Ureter (tissue), 1 donor: ENCODE measurements at regions not wholly inside any gene's neighbourhood (a gene's known extent, or its start where the extent isn't known, plus 50 kb on each side); places are given as distances from the start of the nearest gene placed in this dataset.
"Not testable (repeated sequence)": the region's sequence is repeated elsewhere in the genome, so short reads cannot be mapped to it uniquely, and the experiment has no call there.

Source experiments
- DNase-seq: peaks from one replicate; pipeline ENCODE4 v3.0.0-alpha.2; 2020; ENCODE audit warnings: low spot score
- donor health status: DM: yes; HTN: yes; CAD: no.

- DNase-seq: not testable (repeated sequence)
Measured at GRCh38 chr5:162964144-162964543, 473.3 kb upstream of the CCNG1 start.

DNA sequence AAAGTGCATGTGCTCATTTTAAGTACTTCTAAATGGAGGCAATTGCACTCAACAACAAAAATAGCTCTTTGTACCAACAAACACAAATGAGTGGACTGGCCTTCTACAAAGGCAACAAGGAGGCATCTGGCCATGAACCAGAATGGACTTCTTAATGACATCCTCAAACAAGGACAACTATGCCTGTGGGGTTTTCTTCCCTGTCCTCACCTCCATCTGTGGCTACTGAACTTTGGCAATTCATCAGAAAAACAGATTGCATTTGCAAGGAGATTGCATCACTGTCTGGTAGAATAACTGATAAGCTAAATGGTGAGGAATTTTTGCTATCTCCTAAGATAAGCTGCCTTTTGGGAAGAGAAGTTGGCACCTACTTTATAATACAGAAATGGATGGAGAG lies 447.3 kb upstream of the CCNG1 start:
- DNase-seq: no peak

GRCh38 chr5:162990856-162991497 lies 446.4 kb upstream of the CCNG1 start:
- no peak for DNase-seq

DNA sequence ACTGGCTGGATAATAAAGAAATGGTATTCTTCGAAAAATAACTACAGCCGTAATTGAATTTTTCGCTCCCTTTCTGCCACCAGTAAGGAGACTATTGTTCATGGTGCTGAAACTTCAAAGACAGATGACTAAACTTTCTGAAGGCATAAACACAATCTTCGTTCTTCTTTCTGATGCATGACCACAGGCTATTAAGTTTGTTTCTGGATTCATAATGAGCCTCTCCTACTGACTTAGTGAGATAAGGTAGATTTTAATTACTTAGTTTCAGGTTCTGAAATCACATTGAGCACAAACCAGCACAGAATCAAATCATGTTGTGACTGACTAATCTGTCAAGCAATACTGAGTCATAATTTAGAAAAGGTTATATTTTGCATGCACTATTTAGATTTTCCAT lies 441.8 kb upstream of the CCNG1 start:
- DNase-seq: no peak

GRCh38 chr5:162996053-162996452 lies 441.3 kb upstream of the CCNG1 start:
- DNase-seq: no peak

DNA sequence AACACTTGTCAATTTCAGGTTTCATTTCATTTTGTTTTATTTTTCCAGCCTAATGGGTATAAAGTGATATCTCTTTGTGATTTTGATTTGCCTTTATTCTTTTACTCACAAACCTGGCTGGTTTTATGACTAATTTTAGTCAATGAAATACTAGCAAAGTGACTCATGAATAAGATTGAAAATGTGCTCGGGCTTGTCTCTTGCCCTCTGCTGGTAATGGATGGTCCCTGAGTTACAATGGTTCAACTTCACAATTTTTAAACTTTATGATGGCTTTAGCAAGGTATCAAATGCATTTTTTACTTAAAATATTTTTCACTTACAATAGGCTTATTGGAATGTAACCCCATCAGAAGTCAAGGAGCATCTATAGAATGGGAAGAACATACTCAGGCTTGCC lies 431.4 kb upstream of the CCNG1 start:
- DNase-seq: no peak

DNA sequence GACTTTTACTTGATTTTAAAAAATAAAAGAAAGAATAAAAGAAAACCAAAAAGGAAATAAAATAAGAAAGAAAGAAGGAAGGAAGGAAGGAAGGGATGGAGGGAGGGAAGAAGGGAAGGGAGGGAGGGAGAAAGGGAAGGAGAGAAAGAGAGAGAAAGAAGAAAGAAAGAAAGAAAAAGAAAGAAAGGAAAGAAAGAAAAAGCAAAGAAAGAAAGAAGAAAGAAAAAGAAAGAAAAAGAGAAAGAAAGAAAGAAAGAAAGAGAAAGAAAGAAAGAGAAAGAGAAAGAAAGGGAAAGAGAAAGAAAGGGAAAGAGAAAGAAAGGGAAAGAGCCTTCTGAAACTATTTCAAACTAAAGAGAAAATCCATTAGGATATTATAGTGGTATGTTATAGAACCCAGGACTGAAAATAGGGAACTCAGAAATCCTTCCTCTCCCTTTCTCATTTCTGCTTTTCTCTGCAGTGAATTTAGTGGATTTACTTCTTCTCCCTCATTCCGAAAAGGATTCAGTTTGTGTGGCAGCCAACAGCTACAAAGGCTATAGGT lies 414.7 kb upstream of the CCNG1 start:
- no peak for DNase-seq

DNA sequence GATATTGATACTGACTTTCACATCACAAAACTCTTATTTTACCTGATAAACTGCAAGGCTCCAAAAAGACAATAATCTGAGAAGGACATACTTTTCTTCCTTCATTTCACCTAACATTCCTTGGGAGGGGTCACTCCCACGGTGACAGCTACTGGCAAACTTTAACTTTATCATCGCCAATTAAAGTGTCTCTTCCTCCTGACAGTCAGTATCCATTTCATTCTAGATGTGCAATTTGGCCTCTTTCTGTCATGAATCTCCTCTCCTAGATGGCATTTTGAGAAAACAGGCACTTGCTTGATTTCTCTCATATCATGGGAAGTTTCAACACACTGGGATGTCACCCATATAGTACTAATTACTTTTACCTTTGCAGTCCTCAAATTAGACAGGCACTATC lies 413.5 kb upstream of the CCNG1 start:
- DNase-seq: no peak

DNA sequence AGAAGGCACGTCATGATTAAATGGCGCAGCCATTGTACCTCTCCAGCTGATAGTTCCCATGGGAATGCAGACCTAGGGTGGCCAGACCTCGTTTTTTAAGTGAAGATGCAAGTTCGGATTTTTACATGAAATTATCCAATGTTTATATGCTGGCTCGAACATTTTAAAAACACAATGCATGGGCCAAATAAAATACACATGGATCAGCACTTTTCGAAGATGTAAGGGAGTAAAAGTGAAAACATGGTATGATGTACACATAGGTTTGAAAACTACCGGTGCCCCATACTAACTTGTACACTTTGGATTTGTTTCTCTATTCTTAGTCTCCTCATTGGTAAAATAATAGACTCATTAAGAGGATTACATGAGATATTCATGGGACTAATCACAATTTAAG lies 412.5 kb upstream of the CCNG1 start:
- no peak for DNase-seq

DNA sequence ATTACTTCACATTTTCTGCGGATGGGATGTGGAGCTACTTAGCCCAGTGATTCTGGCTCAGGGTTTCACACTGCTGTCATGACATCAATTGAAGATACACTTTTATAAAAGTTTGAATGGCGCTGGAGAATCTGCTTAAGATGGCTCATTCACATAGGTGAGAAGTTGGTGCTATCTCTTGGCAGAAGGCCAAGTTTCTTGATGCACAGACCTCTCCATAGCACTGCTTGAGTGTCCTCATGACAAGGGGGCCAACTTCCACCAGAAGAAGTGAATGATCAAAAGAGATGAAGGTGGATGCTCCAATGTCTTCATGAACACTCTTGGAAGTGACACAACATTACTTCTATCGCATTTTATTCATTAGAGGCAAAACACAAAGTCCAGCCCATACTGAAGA lies 403.7 kb upstream of the CCNG1 start:
- DNase-seq: no peak

DNA sequence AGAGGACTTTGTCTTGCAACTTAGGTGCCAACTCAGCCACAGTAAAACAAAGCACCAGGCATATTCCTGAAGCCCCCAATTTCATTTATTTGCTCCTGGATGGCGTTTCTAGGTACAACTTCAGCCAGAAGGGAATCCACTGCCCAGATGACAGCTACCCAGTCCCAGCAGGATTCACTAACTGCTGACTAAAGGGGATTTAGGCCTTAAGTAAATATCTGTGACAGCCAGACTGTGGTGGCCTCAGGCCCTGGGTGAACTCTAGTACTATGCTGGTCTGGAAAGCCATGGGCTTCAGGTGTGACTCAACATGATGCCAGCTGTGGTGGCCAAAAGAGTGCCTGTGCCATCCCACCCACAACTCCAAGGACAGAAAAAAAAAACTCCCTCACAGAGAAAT lies 396.1 kb upstream of the CCNG1 start:
- no peak for DNase-seq

GRCh38 chr5:163079618-163080017 lies 357.8 kb upstream of the CCNG1 start:
- no peak for DNase-seq

GRCh38 chr5:163089230-163089629 lies 348.2 kb upstream of the CCNG1 start:
- DNase-seq: no peak

GRCh38 chr5:163089926-163090325 lies 347.5 kb upstream of the CCNG1 start:
- no peak for DNase-seq

- no peak for DNase-seq
Measured at GRCh38 chr5:163094492-163095180, 342.8 kb upstream of the CCNG1 start.

- no peak for DNase-seq
Measured at GRCh38 chr5:163104464-163104863, 332.9 kb upstream of the CCNG1 start.

DNA sequence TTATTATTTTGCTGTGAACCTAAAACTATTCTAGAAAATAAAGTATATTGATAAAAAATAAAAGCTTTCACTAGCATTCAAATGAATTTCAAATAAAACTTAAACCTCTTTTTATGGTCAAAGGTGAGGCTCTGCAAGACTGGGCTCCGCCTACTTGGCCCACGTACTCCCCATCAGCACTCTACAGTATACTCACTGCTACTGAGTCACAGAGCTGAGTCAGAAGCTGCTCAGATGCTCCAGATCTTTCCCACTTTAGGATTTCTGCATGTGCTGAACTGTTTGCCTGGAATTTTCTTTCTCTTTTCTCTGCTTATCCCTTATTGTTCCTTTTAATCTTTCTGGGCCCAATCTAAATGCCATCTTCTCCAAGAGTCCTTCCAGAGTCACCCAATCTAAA lies 331.9 kb upstream of the CCNG1 start:
- no peak for DNase-seq

DNA sequence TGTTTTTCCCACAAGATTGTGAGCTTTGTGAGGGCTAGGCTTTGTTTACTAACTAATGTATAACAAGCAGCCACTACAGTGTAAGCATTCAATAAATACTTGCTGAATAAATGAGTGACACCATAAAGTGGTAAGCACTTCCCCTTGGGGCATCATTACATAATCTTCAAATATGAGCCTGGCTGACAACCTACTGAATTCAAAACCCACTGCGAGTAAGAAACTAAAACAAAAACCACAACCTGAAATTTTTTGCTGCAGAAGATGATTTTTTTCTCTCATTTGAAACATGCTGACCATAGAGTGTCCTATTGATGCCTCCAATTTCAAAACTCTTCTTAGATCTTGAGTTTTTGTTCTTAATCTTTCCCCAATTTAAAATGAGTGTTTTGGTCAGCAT lies 331.3 kb upstream of the CCNG1 start:
- no peak for DNase-seq

- no peak for DNase-seq
Measured at GRCh38 chr5:163108351-163108750, 329.0 kb upstream of the CCNG1 start.

GRCh38 chr5:163115011-163115410 lies 322.4 kb upstream of the CCNG1 start:
- no peak for DNase-seq

DNA sequence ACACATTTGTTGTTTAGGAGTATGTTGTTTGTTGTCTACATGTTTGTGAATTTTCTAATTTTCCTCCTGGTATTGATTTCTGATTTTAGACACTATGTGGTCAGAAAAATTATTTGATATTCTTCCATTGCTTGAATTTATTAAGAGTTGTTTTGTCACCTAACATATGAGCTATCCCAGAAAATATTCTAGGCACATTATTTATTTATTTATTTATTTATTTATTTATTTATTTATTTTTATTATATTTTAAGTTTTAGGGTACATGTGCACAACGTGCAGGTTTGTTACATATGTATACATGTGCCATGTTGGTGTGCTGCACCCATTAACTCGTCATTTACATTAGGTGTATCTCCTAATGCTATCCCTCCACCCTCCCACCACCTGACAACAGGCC lies 320.8 kb upstream of the CCNG1 start:
- not testable (repeated sequence) for DNase-seq

- no peak for DNase-seq
Measured at GRCh38 chr5:163134061-163134460, 303.3 kb upstream of the CCNG1 start.

DNA sequence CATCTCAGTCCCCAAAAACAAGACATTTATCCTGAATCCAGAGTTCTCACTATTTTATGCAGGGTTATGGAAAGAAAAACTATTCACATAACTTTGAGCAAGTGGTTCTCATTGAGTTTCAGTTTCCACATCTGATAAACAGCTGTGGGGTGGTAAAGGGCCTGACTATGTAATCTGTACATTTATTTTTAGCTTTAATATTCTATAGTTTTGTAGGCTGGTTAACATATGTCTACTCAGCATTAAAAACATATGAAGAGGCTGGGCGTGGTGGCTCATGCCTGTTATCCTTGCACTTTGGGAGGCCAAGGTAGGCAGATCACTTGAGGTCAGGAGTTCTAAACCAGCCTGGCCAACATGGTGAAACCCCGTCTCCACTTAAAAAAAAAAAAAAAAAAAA lies 301.5 kb upstream of the CCNG1 start:
- no peak for DNase-seq

DNA sequence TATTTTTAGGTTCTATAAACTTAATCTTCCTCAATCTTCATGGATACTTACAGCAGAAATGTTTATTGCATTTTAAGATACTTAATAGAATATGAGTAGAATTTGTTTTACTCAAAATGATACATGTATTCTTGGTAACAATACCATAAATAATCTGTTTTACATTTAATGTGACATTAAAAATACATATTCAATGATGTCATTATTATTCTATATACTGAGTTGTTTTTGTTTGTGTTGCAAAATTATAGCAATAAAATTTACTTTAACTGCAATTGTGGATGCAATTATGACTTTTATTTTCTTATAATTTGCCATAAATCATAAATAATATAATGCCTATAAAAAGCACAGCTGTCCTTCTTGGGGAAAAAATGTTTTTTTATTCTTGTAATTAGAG lies 275.9 kb upstream of the CCNG1 start:
- no peak for DNase-seq
